ENCODE measurements at regions not wholly inside any gene's neighbourhood (a gene's known extent, or its start where the extent isn't known, plus 50 kb on each side); places are given as distances from the start of the nearest gene placed in this dataset.

GRCh38 chrX:9354918-9355317 lies 109.9 kb upstream of the TBL1X start:
- no peak overlapping the region for H3K9ac ChIP-seq (ENCODE audit: low read depth, low read length)
- no peak overlapping the region for H3K4me2 ChIP-seq (ENCODE audit: low read length)
- peaks cover 4% of the 10 kb centered on the region for H3K4me1 ChIP-seq (ENCODE audit: control insufficient read depth, insufficient read depth, low read length)
- no peaks in the 10 kb centered on the region for H3K27me3 ChIP-seq (ENCODE audit: control insufficient read depth, insufficient read depth, low read length)
- H3K4me3 ChIP-seq (ENCODE audit: low read length): no peak overlapping the region
- no peaks in the 10 kb centered on the region for H3K9me3 ChIP-seq (replicated peaks; ENCODE audit: low read length)
- no peaks in the 10 kb centered on the region for H3K36me3 ChIP-seq (ENCODE audit: insufficient read depth, low read length)

DNA sequence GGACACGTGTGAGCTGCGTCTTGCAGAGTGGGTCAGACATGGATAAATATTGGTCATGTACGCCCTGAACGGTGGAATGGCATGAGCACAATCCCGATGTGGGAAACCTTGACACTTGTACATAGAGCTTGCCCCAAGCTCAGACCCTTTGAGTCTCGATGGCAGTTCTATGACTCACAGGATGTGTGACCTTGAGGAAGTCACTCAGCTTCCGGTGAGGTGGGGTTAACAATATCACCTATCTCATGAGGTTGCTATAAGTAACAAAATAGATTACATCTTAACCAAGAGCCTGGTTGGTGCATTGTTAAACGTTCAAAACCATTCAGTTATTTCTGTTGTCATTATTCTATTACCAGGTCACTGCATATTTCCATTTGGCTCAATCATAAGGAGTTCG lies 109.1 kb upstream of the TBL1X start:
- Histone ChIP-seq H3K4me2 (ENCODE audit: low read length) (no peak overlapping the region), H3K9ac (ENCODE audit: low read depth, low read length) (no peak overlapping the region), H3K9me3 (replicated peaks; ENCODE audit: low read length) (no peaks in the 10 kb centered on the region), H3K4me3 (ENCODE audit: low read length) (no peak overlapping the region), H3K27me3 (ENCODE audit: control insufficient read depth, insufficient read depth, low read length) (no peaks in the 10 kb centered on the region), H3K36me3 (ENCODE audit: insufficient read depth, low read length) (no peaks in the 10 kb centered on the region), H3K4me1 (ENCODE audit: control insufficient read depth, insufficient read depth, low read length) (peaks cover 4% of the 10 kb centered on the region)

GRCh38 chrX:9356846-9357245 lies 108.0 kb upstream of the TBL1X start:
- H3K27me3 ChIP-seq (ENCODE audit: control insufficient read depth, insufficient read depth, low read length): no peaks in the 10 kb centered on the region
- no peaks in the 10 kb centered on the region for H3K36me3 ChIP-seq (ENCODE audit: insufficient read depth, low read length)
- H3K4me1 ChIP-seq (ENCODE audit: control insufficient read depth, insufficient read depth, low read length): peaks cover 4% of the 10 kb centered on the region
- H3K9ac ChIP-seq (ENCODE audit: low read depth, low read length): no peak overlapping the region
- H3K4me2 ChIP-seq (ENCODE audit: low read length): no peak overlapping the region
- no peaks in the 10 kb centered on the region for H3K9me3 ChIP-seq (replicated peaks; ENCODE audit: low read length)
- no peak overlapping the region for H3K4me3 ChIP-seq (ENCODE audit: low read length)

DNA sequence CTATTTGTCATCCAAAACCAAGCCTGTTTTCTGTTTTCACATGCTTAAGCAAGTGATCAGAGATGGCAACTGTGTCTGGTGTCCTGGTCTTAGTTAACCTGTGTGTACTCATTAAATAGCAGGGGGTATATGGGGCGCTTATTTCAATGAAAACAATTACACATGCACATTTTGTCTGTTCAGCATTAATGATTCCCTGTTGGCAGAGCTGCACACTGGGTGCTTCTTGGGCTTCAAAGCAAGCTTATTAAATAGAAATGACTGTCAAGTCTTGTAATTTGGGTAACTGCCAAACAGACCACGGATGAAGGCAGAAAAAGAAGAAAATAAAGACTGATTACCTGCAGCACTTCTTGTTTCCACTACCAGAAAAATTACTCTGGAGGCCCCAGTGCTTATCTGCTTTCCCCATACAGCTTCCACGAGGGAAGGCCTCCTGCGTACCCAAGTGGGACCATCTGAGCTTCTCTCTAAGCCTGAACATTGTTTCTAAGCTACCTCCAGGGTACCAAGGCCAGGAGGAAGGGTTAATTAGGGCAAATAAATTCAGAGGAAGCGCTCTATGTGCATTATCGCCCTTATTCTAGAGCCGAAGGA lies 107.2 kb upstream of the TBL1X start:
- H3K4me2 ChIP-seq (ENCODE audit: low read length): no peak overlapping the region
- no peak overlapping the region for H3K4me3 ChIP-seq (ENCODE audit: low read length)
- H3K9ac ChIP-seq (ENCODE audit: low read depth, low read length): no peak overlapping the region
- no peaks in the 10 kb centered on the region for H3K36me3 ChIP-seq (ENCODE audit: insufficient read depth, low read length)
- H3K4me1 ChIP-seq (ENCODE audit: control insufficient read depth, insufficient read depth, low read length): peaks cover 4% of the 10 kb centered on the region
- no peaks in the 10 kb centered on the region for H3K27me3 ChIP-seq (ENCODE audit: control insufficient read depth, insufficient read depth, low read length)
- H3K9me3 ChIP-seq (replicated peaks; ENCODE audit: low read length): no peaks in the 10 kb centered on the region

DNA sequence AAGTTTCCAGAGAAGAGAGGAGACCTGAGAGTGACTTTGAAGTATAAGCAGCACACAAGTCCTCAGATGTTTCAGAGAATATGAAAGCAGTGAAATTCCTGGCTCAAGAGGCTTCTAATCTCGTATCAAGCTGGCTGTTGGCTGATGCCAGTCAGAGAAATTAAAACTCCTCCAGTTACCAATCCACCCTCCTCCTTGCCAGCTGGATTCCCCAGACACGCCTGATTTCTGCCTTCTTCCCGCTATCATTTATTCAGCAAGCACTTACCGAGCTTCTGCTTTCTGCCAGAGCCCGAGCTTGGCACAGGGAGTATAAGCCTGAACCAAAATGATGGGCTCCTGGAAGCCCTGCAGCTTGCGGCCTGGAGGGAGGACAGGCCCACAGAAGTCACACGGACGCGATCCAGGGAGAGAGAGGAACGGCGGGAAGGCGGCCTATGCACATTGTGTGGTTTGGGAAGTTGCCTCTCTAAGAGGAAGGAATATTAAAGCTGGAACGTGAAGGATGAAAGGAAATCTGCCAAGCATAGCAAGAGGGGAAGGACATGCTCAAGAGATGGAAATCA lies 102.4 kb upstream of the TBL1X start:
- Histone ChIP-seq H3K4me1 (ENCODE audit: control insufficient read depth, insufficient read depth, low read length) (no peaks in the 10 kb centered on the region), H3K9me3 (replicated peaks; ENCODE audit: low read length) (no peaks in the 10 kb centered on the region), H3K9ac (ENCODE audit: low read depth, low read length) (no peak overlapping the region), H3K4me3 (ENCODE audit: low read length) (no peak overlapping the region), H3K27me3 (ENCODE audit: control insufficient read depth, insufficient read depth, low read length) (no peaks in the 10 kb centered on the region), H3K4me2 (ENCODE audit: low read length) (no peak overlapping the region), H3K36me3 (ENCODE audit: insufficient read depth, low read length) (no peaks in the 10 kb centered on the region)

DNA sequence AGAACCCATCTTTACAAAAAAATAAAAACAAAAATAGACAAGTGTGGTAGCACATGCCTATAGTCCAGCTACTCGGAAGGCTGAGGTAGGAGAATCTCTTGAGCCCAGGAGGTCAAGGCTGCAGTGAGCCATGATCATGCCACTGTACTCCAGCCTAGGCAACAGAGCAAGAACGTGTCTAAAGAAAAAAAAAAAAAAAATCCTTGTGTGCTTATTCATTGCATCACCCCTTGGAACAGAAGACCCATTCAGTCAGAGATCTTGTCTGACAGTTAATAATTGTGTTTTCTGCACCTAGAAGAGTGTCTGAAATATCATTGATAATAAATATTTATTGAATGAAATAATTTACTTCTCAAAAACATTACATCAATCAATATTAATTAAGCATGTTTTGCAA lies 97.4 kb upstream of the TBL1X start:
- no peak overlapping the region for H3K9ac ChIP-seq (ENCODE audit: low read depth, low read length)
- no peak overlapping the region for H3K4me3 ChIP-seq (ENCODE audit: low read length)
- H3K36me3 ChIP-seq (ENCODE audit: insufficient read depth, low read length): no peaks in the 10 kb centered on the region
- no peaks in the 10 kb centered on the region for H3K27me3 ChIP-seq (ENCODE audit: control insufficient read depth, insufficient read depth, low read length)
- no peaks in the 10 kb centered on the region for H3K4me1 ChIP-seq (ENCODE audit: control insufficient read depth, insufficient read depth, low read length)
- no peak overlapping the region for H3K4me2 ChIP-seq (ENCODE audit: low read length)
- H3K9me3 ChIP-seq (replicated peaks; ENCODE audit: low read length): no peaks in the 10 kb centered on the region

DNA sequence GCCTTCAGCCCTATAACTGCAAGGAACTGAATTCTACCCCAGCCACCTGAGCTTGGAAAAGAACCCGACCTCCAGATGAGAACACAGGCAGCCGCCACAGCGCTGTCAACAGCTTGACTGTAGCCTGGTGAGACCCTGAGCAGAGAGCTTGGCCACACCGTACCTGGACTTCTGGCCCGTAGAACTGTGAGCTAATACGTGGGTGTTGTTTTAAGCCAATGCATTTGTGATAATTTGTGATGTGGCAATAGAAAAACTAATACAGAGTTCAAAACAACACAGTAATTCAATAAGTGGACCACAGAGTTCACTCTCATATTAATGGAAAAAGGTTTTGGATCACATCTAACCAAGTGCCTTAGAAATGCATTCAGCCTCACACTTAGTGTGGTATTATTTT lies 96.6 kb upstream of the TBL1X start:
- no peaks in the 10 kb centered on the region for H3K36me3 ChIP-seq (ENCODE audit: insufficient read depth, low read length)
- H3K4me1 ChIP-seq (ENCODE audit: control insufficient read depth, insufficient read depth, low read length): no peaks in the 10 kb centered on the region
- H3K4me3 ChIP-seq (ENCODE audit: low read length): no peak overlapping the region
- no peak overlapping the region for H3K9ac ChIP-seq (ENCODE audit: low read depth, low read length)
- H3K9me3 ChIP-seq (replicated peaks; ENCODE audit: low read length): no peaks in the 10 kb centered on the region
- H3K27me3 ChIP-seq (ENCODE audit: control insufficient read depth, insufficient read depth, low read length): no peaks in the 10 kb centered on the region
- no peak overlapping the region for H3K4me2 ChIP-seq (ENCODE audit: low read length)

- no peaks in the 10 kb centered on the region for H3K4me1 ChIP-seq (ENCODE audit: control insufficient read depth, insufficient read depth, low read length)
- no peaks in the 10 kb centered on the region for H3K27me3 ChIP-seq (ENCODE audit: control insufficient read depth, insufficient read depth, low read length)
- no peak overlapping the region for H3K9ac ChIP-seq (ENCODE audit: low read depth, low read length)
- H3K4me2 ChIP-seq (ENCODE audit: low read length): no peak overlapping the region
- no peaks in the 10 kb centered on the region for H3K9me3 ChIP-seq (replicated peaks; ENCODE audit: low read length)
- no peaks in the 10 kb centered on the region for H3K36me3 ChIP-seq (ENCODE audit: insufficient read depth, low read length)
- no peak overlapping the region for H3K4me3 ChIP-seq (ENCODE audit: low read length)
These were observed 95.0 kb upstream of the TBL1X start for GRCh38 chrX:9369802-9370291.

DNA sequence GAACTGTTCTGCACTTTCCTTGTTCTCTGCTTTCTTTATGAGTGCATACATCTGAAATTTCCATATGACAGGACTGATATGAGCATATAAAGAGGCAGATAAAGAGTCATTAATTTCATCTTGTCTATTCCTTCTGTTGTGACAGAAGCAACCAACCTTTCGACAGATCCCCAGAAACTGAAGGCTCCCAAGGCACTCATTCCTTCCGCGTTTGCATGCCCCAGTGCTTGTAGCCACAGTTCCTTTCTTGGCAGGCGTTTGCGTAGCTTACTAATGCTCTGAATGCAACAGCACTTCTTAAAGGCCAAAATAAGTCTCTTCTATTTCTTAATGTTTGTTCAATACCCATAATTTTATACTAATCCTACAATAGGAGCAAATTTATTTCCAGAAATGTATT lies 94.0 kb upstream of the TBL1X start:
- no peaks in the 10 kb centered on the region for H3K27me3 ChIP-seq (ENCODE audit: control insufficient read depth, insufficient read depth, low read length)
- no peaks in the 10 kb centered on the region for H3K4me1 ChIP-seq (ENCODE audit: control insufficient read depth, insufficient read depth, low read length)
- no peaks in the 10 kb centered on the region for H3K9me3 ChIP-seq (replicated peaks; ENCODE audit: low read length)
- H3K36me3 ChIP-seq (ENCODE audit: insufficient read depth, low read length): no peaks in the 10 kb centered on the region
- H3K4me3 ChIP-seq (ENCODE audit: low read length): no peak overlapping the region
- no peak overlapping the region for H3K9ac ChIP-seq (ENCODE audit: low read depth, low read length)
- H3K4me2 ChIP-seq (ENCODE audit: low read length): no peak overlapping the region

DNA sequence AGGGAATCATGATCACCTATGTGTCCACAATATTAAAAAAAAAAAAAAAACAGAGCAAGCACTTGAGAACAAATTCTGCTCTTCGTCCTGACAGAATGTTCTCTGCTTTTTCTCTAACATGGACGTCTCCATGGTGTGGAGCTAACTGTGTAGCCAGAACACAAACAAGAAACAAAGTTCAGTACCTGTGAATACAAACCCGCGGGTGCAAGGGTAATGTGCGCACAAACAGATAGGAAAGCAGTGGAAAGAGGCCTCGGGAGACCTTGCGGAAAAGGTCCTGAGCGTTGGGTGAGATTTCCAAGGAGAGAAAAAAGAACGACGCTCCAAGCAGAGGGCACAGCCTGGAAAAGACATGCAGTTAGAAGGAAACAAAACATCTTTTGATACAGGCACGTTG lies 92.0 kb upstream of the TBL1X start:
- Histone ChIP-seq H3K4me1 (ENCODE audit: control insufficient read depth, insufficient read depth, low read length) (no peaks in the 10 kb centered on the region), H3K4me3 (ENCODE audit: low read length) (no peak overlapping the region), H3K9me3 (replicated peaks; ENCODE audit: low read length) (no peaks in the 10 kb centered on the region), H3K9ac (ENCODE audit: low read depth, low read length) (no peak overlapping the region), H3K4me2 (ENCODE audit: low read length) (no peak overlapping the region), H3K36me3 (ENCODE audit: insufficient read depth, low read length) (no peaks in the 10 kb centered on the region), H3K27me3 (ENCODE audit: control insufficient read depth, insufficient read depth, low read length) (no peaks in the 10 kb centered on the region)

- Histone ChIP-seq H3K9me3 (replicated peaks; ENCODE audit: low read length) (no peaks in the 10 kb centered on the region), H3K36me3 (ENCODE audit: insufficient read depth, low read length) (no peaks in the 10 kb centered on the region), H3K9ac (ENCODE audit: low read depth, low read length) (no peak overlapping the region), H3K4me2 (ENCODE audit: low read length) (no peak overlapping the region), H3K27me3 (ENCODE audit: control insufficient read depth, insufficient read depth, low read length) (no peaks in the 10 kb centered on the region), H3K4me1 (ENCODE audit: control insufficient read depth, insufficient read depth, low read length) (no peaks in the 10 kb centered on the region), H3K4me3 (ENCODE audit: low read length) (no peak overlapping the region)
These were observed 91.1 kb upstream of the TBL1X start for GRCh38 chrX:9373789-9374188.

GRCh38 chrX:9374555-9374954 lies 90.3 kb upstream of the TBL1X start:
- no peak overlapping the region for H3K9ac ChIP-seq (ENCODE audit: low read depth, low read length)
- H3K4me3 ChIP-seq (ENCODE audit: low read length): no peak overlapping the region
- no peak overlapping the region for H3K4me2 ChIP-seq (ENCODE audit: low read length)
- no peaks in the 10 kb centered on the region for H3K36me3 ChIP-seq (ENCODE audit: insufficient read depth, low read length)
- no peaks in the 10 kb centered on the region for H3K27me3 ChIP-seq (ENCODE audit: control insufficient read depth, insufficient read depth, low read length)
- no peaks in the 10 kb centered on the region for H3K4me1 ChIP-seq (ENCODE audit: control insufficient read depth, insufficient read depth, low read length)
- no peaks in the 10 kb centered on the region for H3K9me3 ChIP-seq (replicated peaks; ENCODE audit: low read length)
